ENCODE measurements at regions not wholly inside any gene's neighbourhood (a gene's known extent, or its start where the extent isn't known, plus 50 kb on each side); places are given as distances from the start of the nearest gene placed in this dataset.

DNA sequence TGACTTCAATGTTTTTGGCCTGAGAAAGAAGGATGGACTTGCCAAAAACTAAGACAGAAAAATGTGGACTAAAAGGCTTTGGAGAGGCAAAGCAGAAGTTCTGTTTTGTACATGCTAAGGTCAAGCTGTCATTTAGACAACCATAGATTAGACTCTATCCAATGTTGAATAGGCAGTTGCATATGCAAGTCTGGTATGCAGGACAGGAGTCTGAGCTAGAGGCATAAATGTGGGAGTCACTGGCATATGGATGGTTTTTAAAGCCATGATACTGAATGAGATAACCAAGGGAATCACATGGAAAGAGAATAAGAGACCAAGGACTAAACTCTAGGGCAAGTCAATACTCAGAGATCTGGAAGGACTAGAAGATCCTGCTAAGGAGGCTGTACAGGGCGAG lies 164.1 kb downstream of the LSM5 start:
- TF ChIP-seq EZH2 (IDR thresholded peaks at IDR 0.05; ENCODE audit: insufficient read depth, poor library complexity, severe bottlenecking) (no peak), EZH2phosphoT487 (IDR thresholded peaks at IDR 0.05; ENCODE audit: insufficient read depth, low read depth) (no peak)
